GM12874 (cell line): ENCODE measurements at regions not wholly inside any gene's neighbourhood (a gene's known extent, or its start where the extent isn't known, plus 50 kb on each side); places are given as distances from the start of the nearest gene placed in this dataset.
A peak's percentile ranks its signal among the peaks of the same experiment; 100 is the strongest.

Experiments used
- TF ChIP-seq, protein P1 (sequence below): IDR thresholded peaks from 2 replicates; pipeline ENCODE4 v1.5.1; 2011; ENCODE audit warnings: low read depth, mild to moderate bottlenecking, control low read depth, low read length, moderate library complexity; ENCODE audit not compliant: insufficient read depth

DNA sequence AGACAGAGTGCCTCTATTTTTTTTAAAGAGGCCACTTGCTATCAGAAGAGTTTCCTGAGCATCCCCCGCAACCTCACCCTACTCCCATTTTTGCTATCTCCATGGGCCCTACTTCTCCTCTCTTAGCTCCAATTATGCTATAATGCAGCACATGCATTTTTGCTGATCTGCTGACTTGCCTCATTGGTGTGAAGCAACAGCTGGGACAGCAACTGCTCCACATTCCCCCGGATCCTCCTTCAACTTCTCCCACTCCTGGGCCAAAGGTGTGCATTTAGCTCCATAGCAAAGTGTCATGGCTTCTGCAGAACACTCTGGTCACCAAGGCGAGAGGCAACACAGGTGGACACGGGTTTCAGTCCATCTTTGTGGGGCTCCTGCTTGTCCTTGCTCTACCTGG lies 56.7 kb upstream of the USP29 start:
- TF ChIP-seq, protein P1, sequence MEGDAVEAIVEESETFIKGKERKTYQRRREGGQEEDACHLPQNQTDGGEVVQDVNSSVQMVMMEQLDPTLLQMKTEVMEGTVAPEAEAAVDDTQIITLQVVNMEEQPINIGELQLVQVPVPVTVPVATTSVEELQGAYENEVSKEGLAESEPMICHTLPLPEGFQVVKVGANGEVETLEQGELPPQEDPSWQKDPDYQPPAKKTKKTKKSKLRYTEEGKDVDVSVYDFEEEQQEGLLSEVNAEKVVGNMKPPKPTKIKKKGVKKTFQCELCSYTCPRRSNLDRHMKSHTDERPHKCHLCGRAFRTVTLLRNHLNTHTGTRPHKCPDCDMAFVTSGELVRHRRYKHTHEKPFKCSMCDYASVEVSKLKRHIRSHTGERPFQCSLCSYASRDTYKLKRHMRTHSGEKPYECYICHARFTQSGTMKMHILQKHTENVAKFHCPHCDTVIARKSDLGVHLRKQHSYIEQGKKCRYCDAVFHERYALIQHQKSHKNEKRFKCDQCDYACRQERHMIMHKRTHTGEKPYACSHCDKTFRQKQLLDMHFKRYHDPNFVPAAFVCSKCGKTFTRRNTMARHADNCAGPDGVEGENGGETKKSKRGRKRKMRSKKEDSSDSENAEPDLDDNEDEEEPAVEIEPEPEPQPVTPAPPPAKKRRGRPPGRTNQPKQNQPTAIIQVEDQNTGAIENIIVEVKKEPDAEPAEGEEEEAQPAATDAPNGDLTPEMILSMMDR = no peak

DNA sequence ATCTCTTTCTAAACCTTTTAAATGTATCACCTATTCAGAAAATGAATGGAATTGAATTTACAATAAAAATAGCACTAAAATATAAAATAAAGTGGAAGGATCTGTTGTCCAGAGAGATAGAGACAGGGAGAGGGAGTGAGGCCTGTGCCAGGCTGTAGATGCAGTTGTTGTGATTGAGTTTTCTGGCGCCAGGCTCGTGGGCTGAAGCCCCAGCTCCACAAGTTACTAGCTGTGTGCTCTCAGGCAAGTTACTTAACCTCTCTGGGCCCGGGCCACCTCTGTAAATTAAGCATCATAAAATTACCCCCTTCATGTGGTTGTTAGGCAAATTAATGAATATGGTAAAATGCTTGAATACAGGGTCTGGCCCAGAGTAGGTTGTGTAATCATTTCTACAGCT lies 52.3 kb upstream of the USP29 start:
- TF ChIP-seq, protein P1 = no peak

DNA sequence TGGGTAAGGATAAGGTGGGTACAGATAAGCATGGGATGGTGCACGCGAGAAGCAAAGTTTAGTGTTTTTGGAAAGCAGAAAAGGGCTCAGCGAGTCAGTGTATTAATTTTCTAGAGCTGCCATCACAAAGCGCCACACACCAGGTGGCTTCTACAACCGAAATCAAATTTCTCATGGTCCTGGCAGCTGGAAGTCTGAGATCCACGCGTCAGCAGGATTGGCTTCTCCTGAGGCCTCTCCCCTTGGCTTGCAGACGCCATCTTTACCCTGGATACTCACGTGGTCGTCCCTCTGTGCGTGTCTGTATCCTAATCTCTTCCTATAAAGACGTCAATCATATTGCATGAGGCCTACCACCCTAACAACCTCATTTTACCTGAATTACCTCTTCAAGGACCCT lies 51.5 kb upstream of the USP29 start:
- TF ChIP-seq, protein P1 = no peak

DNA sequence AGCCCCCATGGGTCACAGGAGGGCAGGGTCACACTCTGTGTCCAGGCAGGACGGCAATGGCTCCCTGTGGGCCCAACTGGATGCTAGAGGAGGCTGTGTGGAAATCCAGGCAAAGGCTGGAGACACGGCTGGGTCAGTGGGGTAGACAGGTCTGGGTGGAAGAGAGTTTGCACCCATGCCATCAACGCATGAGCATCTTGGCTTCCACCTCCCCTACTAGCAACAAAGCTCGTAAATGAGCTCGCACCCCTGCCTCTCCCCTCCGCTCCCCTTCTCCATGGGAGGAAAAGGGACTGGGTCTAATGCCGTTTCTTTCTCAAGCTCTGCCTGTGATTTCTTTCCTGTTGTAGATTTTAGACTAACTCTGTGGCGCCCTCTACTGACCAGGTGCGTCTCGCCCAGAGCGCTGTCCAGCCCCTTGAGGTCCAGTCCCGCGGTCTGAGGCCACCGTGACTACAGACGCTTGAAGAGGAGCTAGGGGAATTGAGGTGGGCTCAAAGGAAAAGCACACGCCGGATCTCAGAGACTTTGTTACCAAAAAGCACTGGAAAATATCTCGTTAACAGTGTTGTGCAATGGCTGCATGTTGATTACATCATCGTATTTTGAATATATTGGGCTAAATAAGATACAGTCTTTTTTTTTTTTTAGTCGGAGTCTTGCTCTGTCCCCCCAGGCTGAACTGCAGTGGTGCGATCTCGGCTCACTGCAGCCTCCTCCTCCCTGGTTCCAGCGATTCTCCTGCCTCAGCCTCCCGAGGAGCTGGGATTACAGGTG lies 50.7 kb upstream of the USP29 start:
- TF ChIP-seq, protein P1 = peak; percentile 18; the same call in 1 of the 2 replicates
